GM18511 (cell line): ENCODE measurements at regions not wholly inside any gene's neighbourhood (a gene's known extent, or its start where the extent isn't known, plus 50 kb on each side); places are given as distances from the start of the nearest gene placed in this dataset.

ENCODE experiments used
- ATAC-seq: cut with Tn5 transposase; IDR thresholded peaks from one replicate; pipeline ENCODE4 v1.9.1; 2021; ENCODE audit warnings: mild to moderate bottlenecking, moderate library complexity; ENCODE audit not compliant: unreplicated experiment

GRCh38 chr3:187618722-187619121 is 51.5 kb downstream of the SST start:
- no peak for ATAC-seq

GRCh38 chr3:187617213-187617612 is 53.0 kb downstream of the SST start:
- no peak for ATAC-seq

GRCh38 chr3:187616307-187616972 is 53.8 kb downstream of the SST start:
- ATAC-seq: peak; percentile 76

GRCh38 chr3:187615630-187616029 is 54.6 kb downstream of the SST start:
- ATAC-seq: no peak

- no peak for ATAC-seq
These were observed 57.5 kb downstream of the SST start for GRCh38 chr3:187612656-187613055.

GRCh38 chr3:187610981-187611511 is 59.1 kb downstream of the SST start:
- ATAC-seq: no peak

GRCh38 chr3:187594272-187594671 is 75.9 kb downstream of the SST start:
- no peak for ATAC-seq

- no peak for ATAC-seq
These were observed 76.7 kb downstream of the SST start for GRCh38 chr3:187593451-187593850.

- no peak for ATAC-seq
These were observed 79.2 kb downstream of the SST start for GRCh38 chr3:187590861-187591576.

GRCh38 chr3:187587076-187587475 is 83.1 kb downstream of the SST start:
- ATAC-seq: no peak

- ATAC-seq: no peak
These were observed 84.0 kb downstream of the SST start for GRCh38 chr3:187586226-187586625.

- ATAC-seq: no peak
These were observed 97.8 kb downstream of the SST start for GRCh38 chr3:187572441-187572840.

GRCh38 chr3:187571701-187572100 is 98.5 kb downstream of the SST start:
- no peak for ATAC-seq

GRCh38 chr3:187570776-187571175 is 99.4 kb downstream of the SST start:
- ATAC-seq: no peak

- no peak for ATAC-seq
These were observed 102.0 kb downstream of the SST start for GRCh38 chr3:187568171-187568570.

- ATAC-seq: no peak
These were observed 102.5 kb downstream of the SST start for GRCh38 chr3:187567661-187568121.

- no peak for ATAC-seq
These were observed 103.2 kb downstream of the SST start for GRCh38 chr3:187567021-187567420.

GRCh38 chr3:187565701-187566100 is 104.5 kb downstream of the SST start:
- no peak for ATAC-seq

GRCh38 chr3:187558990-187559389 is 111.2 kb downstream of the SST start:
- no peak for ATAC-seq

GRCh38 chr3:187551416-187551815 is 118.8 kb downstream of the SST start:
- no peak for ATAC-seq

GRCh38 chr3:187550446-187550845 is 119.7 kb downstream of the SST start:
- ATAC-seq: no peak

- ATAC-seq: no peak
These were observed 124.8 kb downstream of the SST start for GRCh38 chr3:187545366-187545765.
